ENCODE measurements at regions not wholly inside any gene's neighbourhood (a gene's known extent, or its start where the extent isn't known, plus 50 kb on each side); places are given as distances from the start of the nearest gene placed in this dataset.

DNA sequence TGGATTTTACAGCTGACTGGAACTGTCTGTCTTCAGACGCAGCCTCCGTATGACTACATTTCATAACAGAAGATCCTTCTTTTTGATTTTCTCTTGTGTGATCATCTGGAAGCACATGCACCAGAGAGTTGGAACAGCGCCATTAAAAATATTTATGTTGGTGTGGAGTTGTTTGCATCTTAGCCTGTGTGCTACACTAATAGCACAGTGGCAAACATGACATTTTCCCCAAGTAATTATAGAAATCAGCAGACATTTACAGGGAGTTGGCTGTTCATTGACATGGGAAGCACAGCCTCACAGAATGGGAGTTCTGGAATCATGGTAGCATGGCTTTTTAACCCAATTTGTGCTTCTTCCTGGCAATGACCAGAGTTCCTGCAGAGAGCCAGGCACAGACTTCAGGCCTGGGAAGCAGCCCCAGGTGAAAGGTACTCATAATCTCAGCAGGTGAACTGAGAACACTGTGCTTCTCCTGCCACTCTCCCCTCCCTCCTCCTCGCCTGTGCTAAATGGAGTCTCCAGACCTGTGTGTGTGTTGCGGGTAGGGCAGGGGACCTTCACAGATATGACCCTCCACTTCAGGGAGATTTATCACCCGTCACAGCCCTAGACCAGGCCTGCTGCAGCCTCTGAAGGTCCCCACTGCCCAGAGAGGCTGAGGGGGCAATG, 82.8 kb upstream of the PLET1 start:
- no peak for TF ChIP-seq POLR2A (IDR thresholded peaks at IDR 0.05; ENCODE audit: low read length)
- no peak for TF ChIP-seq GATA1 (IDR thresholded peaks at IDR 0.05; ENCODE audit: low read depth, low read length)

All from erythroblast (primary cell).